Skin epidermis (tissue), 12 donors: ENCODE measurements at regions not wholly inside any gene's neighbourhood (a gene's known extent, or its start where the extent isn't known, plus 50 kb on each side); places are given as distances from the start of the nearest gene placed in this dataset.

Experiments
- H3K27ac ChIP-seq, 21 experiments: fragments of 200-600 bp; sonication (generic) in 11 of 21; one replicate each; pipeline ENCODE4 v1.5.0; 2020; ENCODE audit warnings: mild to moderate bottlenecking in 3 of 21, inconsistent platforms in 2 of 21, moderate library complexity in 2 of 21
- H3K4me3 ChIP-seq, 7 experiments: fragments of 200-600 bp; sonication (generic) in 2 of 7; one replicate each; pipeline ENCODE4 v1.5.0; 2020; ENCODE audit warnings: inconsistent platforms in 2 of 7, mild to moderate bottlenecking in 2 of 7, moderate library complexity in 1 of 7

DNA sequence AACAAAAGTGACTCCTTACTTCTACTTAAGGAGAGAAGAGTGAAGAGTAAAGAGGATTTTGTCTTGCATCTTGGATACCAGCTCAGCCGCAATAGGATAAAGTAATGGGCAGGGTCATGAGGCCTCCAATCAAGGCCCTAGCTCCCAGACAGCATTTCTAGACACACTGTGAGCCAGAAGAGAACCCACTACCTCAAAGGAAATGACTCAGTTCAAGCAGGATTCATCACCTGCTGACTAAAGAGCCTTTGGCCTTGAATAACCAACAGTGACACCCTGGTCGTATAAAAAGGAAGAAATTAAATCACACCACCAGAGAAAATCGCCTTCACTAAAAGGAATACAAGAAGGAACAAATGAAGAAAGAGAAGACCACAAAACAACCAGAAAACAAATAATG lies 416.1 kb downstream of the PCDH18 start:
- Histone ChIP-seq H3K27ac (no peak overlapping the region), H3K4me3 (no peak overlapping the region)

DNA sequence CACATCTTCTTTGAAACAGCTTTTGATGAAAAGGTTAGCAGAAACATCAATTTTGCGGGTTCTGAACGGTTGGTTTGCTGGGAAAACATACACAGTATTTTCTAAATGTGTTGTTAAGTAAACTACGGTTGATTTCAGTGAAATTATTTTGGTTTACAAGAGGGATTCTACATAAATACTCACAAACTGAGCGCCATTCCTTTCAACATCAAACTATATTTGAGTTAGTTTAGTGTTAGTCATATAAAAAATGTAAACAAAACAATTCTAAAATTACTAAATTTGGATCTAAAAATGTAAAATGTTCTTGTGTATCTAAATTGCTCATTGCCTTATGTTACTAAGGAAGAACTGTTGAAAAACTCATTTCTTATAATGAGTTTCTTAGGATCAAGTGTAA lies 425.6 kb downstream of the PCDH18 start:
- Histone ChIP-seq H3K4me3 (no peak overlapping the region), H3K27ac (no peak overlapping the region)

DNA sequence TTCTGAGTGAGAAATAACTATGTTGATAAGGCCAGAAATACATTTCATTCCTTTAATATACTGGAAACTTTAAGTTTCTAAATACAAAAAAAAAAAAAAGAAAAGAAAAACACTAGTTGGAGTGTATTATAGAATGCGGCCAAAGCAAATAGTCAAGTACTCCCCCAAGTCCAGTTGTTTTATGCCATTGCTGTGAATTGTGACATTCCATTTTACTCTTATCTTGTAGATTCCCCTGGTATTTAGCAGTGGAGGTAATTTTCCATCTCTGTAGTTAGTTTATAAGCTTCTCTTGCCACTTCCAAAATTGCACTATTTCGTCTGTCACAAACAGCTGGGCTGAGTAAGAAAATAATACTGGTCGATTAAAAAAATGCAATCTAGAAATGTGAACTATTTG lies 426.0 kb downstream of the PCDH18 start:
- no peak overlapping the region for H3K27ac ChIP-seq
- H3K4me3 ChIP-seq: no peak overlapping the region

DNA sequence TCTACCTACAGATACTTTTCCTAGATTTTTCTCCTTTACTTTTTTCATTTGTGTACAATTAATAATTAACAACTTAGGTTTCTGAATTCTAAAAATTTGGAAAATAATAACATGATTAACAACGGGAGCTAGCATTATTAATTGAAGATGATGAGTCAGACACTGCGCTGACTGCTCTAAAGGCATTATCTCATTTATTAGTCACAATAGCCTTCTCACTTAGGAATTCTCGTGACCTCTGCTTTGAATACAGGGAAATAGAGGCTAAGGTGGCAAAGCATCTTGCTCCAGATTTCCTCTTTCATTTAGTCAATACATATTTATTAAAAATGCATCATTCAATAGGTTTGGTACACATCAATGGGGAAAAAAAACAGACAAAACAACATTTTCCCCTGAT lies 441.3 kb downstream of the PCDH18 start:
- H3K4me3 ChIP-seq: no peak overlapping the region
- H3K27ac ChIP-seq: no peak overlapping the region

DNA sequence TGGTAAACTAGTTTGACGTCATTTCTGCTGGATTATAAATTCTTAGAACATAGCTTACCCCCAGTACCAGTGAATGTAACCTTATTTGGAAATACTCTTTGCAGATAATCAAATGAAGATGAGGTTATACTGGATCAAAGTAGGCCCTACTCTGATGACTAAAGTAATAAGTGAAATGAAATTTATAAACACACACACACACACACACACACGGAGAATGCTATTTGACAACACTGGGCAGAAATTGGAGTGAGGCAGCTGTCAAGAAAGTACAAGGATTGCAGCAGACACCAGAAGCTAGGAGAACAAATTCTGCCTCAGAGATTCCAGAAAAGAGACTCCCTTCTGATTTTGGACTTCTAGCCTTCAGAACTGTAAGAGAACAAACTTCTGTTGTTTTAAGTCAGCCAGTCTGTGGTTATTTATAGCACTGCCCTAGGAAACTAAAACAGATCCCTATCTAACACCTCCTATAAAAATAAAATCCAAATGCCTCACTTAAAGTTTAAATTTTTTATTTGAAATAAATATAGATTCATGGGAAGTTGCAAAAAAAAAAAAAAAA lies 448.6 kb downstream of the PCDH18 start:
- no peak overlapping the region for H3K4me3 ChIP-seq
- H3K27ac ChIP-seq: no peak overlapping the region

DNA sequence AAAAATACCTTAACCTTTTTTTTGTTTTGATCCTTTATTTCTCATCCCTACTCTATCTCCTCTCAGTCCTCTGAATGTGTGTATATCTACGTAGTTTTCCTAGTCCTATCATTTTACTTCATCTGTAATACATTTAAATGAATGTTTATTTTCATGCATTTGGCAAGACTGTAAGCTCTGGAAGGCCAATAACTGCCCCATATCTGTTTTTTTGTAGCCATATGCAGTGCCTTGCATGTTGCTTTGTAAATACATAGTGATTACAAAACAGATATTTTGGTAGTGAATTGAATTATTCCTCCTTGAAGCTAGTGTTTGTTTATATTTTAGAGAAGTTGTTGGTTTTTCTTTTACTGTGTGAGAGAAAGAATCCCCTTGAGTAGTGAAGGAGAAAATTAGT lies 450.2 kb downstream of the PCDH18 start:
- no peak overlapping the region for H3K4me3 ChIP-seq
- H3K27ac ChIP-seq: no peak overlapping the region

DNA sequence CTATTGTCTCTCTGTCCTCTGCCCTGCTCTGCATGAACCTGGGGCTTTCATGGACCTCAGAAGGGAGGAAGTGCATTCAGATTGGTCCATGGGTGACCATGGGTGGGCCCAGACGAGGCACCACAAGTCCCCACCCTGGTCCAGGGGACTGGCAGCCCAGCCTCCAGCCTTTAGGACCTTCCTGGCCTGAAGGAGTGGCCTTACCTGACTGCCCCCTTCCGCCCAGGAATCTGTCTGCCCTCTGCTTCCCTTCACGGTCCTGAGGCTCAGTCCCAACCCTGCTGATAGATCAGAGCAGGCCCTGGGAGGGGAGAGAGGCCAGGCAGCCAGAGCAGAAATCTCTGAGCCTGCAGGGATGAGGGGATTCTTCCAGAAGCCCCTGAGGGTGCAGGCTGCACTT lies 455.4 kb downstream of the PCDH18 start:
- H3K4me3 ChIP-seq: no peak overlapping the region
- no peak overlapping the region for H3K27ac ChIP-seq

DNA sequence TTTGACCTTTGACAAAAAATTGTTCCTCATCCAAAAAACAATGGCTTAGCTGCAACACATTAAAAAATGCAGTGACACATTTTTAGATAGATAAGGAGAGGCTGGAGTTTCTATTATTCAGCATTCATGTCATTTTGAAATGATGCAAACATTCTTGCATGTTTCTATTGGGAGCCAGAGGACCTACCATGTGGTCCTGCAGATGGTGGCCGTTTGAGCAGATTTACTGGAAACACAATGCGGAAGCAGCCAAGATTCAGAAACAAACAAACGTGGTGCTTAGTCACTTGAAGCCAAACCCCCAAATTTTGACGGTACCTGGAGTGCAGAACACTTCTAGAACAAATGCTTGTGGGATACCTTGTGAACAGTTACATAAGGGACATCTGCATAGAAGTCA lies 456.7 kb downstream of the PCDH18 start:
- no peak overlapping the region for H3K4me3 ChIP-seq
- H3K27ac ChIP-seq: no peak overlapping the region

DNA sequence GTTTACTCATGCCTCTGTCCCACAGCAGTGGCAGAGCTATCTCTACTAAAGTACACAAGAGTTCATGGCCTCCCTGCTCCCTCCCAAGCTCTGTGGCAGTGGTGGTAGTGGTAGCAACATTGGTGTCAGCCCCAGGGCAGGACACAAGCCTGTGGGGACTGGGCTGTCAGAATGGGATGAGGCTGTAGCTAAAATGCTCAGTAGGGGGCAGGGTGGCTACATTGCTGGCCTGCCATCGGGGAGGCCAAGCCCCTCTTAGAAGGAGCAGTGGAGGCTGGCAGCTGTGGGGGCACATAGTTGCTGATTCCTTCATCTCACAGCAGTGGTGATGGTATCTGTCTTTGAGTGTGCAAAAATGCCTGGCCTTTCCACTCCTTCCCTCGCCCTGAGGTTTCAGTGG lies 461.7 kb downstream of the PCDH18 start:
- no peak overlapping the region for H3K4me3 ChIP-seq
- no peak overlapping the region for H3K27ac ChIP-seq

DNA sequence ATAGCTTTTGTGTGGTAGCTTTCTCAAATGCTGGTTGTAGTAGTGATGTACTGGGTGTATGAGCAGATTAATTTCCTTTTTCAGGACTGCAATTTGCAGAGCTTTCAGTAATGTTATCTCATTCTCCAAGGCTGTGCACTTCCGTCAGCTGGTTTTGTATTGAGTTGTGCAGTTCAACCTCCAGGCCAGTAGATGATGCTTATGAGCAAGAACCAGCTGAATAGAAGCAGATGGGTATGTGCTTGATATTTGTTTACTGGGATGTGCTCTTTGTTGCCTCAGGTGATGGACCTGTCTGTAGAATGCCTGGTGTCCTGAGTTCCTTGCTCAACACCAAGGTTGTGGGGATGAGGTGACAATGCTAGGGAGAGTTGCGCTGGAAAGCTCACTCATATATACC lies 462.8 kb downstream of the PCDH18 start:
- H3K27ac ChIP-seq: no peak overlapping the region
- no peak overlapping the region for H3K4me3 ChIP-seq

DNA sequence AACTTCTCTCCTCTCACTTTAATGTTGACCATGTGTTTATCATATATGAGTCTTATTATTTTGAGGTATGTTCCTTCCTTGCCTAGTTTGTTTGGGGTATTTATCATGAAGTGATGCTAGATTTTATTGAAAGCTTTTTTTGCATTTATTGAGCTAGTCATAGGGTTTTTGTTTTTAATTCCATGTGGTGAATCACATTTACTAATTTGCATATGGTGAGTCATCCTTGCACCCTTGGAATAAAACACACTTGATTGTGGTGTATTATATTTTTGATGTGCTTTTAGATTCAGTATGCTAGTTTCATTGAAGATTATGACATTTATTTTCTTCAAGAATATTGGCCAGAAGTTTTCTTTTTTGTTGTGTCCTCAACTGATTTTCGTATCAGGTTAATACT lies 464.6 kb downstream of the PCDH18 start:
- H3K4me3 ChIP-seq: no peak overlapping the region

DNA sequence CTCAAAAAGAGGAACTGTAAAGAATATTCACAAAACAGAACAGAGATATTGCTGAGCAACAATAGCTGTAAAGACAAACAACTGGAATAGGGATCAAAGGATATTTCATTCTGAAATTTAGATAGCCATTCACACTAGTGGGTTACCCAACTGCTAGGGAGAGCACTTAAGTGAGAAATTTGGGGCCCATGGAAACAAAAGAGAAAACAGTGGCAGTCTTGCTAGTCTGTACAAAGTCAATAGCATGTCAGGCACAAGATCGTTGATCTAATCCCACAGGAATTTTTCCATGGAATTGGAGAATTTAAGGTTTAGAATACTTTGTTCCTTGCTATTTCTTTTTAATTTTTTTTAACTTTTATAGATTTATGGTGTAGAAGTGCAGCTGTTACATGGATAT lies 467.0 kb downstream of the PCDH18 start:
- Histone ChIP-seq H3K27ac (no peak overlapping the region), H3K4me3 (no peak overlapping the region)

More for the DNA sequence above, 464.6 kb downstream of the PCDH18 start:
- H3K27ac ChIP-seq: no peak overlapping the region

DNA sequence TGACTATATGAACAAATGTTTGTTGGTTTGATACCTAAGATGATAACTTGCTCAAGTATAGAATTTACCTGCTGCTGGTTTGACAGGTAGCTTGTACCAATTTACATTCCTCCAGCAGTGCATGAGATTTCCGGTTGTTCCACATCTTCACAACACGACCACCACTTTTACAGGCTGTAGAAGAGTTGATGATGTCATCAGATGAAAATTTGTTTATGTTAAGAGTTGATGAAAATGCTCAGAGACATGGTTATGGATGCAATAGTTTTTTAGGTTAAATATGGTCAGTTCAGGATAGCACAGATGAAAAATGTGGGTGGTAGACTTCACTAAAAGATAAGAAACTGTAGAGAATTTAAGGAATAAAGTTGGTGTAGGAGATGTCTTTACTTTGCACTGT lies 468.3 kb downstream of the PCDH18 start:
- no peak overlapping the region for H3K4me3 ChIP-seq
- no peak overlapping the region for H3K27ac ChIP-seq

DNA sequence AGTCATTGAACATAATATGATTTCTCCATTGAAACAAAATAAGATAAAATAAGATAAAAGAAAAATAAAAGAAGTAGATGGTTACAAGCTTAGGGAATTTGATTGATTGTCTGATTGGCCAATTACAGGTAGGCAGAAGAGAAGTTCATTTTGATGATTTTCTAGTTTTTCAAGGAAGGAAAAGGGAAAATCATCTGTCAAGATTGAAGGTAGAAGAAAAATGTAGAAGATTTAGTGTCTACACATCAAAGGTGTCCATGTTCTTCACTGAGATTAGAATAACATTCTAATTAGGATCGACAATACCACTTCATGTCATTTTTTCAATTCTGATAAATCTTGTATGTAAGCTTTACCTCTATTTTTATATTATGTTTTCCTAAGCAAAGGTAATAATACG lies 489.1 kb downstream of the PCDH18 start:
- no peak overlapping the region for H3K4me3 ChIP-seq
- H3K27ac ChIP-seq: no peak overlapping the region

DNA sequence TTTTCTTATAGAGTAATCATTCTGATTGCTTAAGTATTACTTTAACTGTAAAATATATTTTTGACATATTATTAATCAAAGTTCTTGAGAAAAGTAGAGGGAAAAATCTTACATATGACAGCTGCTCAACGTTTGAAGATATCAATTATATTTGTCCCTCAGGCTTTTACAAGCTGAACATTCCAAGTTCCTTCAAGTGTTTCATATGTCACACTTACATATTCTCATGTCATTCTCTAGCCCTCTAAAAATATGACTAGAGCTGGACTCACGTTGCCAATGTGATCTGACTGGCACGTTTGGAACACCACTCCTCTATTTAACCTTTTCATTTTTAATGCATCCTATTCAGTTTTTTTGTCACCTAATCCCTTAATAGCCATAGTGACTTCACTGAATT lies 492.9 kb downstream of the PCDH18 start:
- H3K4me3 ChIP-seq: no peak overlapping the region
- no peak overlapping the region for H3K27ac ChIP-seq

DNA sequence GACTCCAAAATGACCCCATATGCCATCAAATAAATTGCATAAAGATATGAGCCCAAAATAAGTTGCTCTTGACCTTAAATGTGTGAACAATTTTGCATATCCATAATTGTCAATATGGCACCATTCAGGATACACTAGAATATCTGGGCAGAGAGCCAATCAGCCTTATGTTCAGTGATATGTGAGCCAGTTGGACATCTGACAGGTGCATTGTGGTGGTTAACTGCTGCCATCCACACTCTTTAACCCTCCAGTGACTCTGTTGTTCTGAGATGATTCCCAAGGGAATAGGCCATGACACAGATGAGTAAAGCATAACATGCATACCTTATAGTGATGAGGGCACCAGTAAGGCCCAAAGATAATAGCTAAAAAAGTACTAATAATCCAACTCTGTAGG lies 500.1 kb downstream of the PCDH18 start:
- H3K27ac ChIP-seq: no peak overlapping the region

DNA sequence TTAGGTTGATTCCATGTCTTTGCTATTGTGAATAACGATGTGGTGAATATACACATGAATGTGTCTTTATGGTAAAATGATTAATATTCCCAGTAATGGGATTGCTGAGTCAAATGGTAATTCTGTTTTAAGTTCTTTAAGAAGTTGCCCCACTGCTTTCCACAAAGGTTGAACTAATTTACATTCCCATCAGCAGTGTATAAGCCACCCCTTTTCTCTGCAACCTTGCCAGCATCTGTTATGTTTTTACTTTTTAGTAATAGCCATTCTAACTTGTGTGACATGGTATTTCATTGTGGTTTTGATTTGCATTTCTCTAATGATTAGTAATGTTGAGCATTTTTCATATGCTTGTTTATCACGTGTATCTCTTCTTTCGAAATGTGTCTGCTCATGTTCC lies 503.3 kb downstream of the PCDH18 start:
- Histone ChIP-seq H3K27ac (no peak overlapping the region), H3K4me3 (no peak overlapping the region)

More for the DNA sequence above, 500.1 kb downstream of the PCDH18 start:
- H3K4me3 ChIP-seq: no peak overlapping the region

DNA sequence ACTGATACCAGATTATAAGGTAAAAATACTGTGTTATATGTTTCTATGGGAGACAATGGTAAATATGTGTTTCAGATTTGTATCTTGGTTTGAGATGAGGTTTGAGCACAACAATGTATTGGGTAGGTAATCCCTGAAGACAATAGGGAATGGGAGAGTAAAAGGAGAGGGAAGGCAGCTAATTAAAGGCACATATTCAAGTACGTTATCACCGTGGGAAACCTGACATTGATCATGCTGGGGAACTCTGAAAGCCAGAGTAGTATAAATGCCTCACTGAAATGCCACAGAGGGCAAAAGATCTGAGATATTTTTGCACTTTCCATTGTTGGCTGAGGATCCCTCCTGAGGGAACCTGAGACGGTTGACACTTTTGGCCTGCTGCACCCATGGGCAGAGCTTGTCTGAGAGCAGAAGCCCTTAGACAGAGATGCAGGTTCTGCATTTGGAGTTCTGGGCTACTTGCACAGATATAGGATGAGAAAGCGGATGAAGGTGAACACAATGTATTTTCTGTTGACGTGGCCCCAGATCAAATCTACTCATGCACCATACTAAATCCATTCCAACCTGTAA lies 506.7 kb downstream of the PCDH18 start:
- Histone ChIP-seq H3K4me3 (no peak overlapping the region), H3K27ac (no peak overlapping the region)

DNA sequence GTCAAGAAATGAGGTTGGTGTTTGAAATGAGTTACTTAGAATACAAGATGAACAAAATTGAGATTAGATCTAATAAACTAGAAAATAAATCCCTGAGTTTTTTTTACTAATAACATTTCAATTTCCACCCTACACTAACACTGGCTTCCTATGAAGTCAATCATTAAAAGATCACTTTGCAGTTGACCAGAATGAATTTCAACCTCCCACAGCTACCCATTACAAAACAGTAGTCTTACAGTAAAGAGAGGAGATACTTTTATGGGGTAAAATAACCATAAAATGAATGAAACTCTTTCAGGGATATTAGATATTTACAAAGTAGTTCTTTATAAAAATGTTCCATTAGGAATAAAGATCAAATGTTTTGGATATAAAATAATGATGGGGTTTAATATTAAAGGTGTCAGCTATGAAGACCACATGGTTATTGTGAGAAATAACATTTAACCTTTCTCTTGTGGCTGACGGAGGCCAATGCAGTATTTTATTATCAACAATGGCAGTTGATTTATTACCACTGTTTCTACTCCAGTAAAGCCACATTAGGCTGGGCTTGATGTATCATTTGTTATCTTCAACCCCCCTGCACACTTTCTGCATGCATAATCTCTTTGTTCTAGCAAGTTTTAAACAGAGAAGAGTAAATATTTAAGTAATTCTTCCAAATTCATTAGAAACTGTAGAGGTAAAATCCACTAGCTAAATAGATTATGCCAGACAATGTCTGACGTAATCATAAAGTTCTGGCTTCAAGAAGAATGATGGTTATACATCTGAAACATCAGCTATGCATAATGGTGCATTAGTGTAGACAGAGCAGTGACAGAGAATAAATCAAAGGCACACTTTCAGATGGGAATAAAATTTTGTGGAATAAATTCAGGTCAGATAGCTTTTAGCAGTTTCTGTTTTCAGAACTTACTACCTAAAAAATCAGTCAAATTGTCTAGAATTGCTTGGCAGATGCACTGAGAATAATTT lies 516.6 kb downstream of the PCDH18 start:
- Histone ChIP-seq H3K4me3 (no peak overlapping the region), H3K27ac (no peak overlapping the region)

DNA sequence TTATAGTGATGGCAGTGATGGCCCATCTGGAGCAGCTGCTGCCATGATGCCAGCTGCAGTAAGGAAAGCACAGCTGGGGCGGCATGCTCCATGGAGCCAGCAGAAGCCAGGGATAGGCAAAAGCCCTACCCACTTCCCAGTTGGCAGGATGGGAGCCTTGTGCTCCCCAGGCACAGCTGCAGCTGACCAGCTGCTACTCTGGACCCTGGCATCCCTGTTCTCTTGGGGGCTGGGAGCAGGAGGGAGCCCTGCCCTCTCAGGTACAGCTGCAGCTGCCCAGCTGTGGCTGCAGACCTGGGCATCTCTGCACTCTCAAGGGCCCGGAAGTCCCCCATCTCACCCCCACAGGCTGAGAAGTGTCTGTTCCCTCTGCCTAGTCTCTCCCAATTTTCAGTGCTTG lies 531.9 kb downstream of the PCDH18 start:
- no peak overlapping the region for H3K27ac ChIP-seq
- no peak overlapping the region for H3K4me3 ChIP-seq

DNA sequence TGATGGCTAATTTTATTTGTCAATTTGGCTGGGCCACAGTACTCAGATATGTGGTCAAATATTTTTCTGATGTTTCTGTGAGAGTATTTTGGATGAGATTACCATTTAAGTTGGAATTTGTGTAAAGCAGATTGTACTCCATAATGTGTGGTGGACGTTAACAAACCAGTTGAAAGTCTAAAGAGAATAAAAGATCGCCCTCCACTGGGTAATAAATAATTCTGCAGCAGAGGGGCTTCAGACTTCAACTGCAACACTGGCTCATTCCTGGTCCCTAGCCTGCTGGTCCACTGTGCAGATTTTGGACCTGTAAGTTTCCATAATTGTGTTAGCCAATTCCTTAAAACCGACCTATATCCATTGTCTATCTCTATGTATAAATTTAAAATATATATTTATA lies 540.3 kb downstream of the PCDH18 start:
- Histone ChIP-seq H3K27ac (no peak overlapping the region), H3K4me3 (no peak overlapping the region)
